CMK (cell line): ENCODE measurements at regions not wholly inside any gene's neighbourhood (a gene's known extent, or its start where the extent isn't known, plus 50 kb on each side); places are given as distances from the start of the nearest gene placed in this dataset.
"Not testable (repeated sequence)": the region's sequence is repeated elsewhere in the genome, so short reads cannot be mapped to it uniquely, and the experiment has no call there.

Experiments used
- DNase-seq: peaks from one replicate; pipeline ENCODE4 v3.0.0-alpha.2; 2010; ENCODE audit warnings: low read depth

GRCh38 chr13:24563087-24563486 is 50.5 kb upstream of the PARP4 start:
- DNase-seq: no peak

- not testable (repeated sequence) for DNase-seq
Observed at GRCh38 chr13:24563971-24564370, 51.4 kb upstream of the PARP4 start.

- DNase-seq: no peak
Observed at GRCh38 chr13:24564881-24565280, 52.3 kb upstream of the PARP4 start.

- DNase-seq: not testable (repeated sequence)
Observed at GRCh38 chr13:24567593-24567992, 55.0 kb upstream of the PARP4 start.

GRCh38 chr13:24574847-24575246 is 62.3 kb upstream of the PARP4 start:
- DNase-seq: no peak

GRCh38 chr13:24580315-24580714 is 67.7 kb upstream of the PARP4 start:
- DNase-seq: not testable (repeated sequence)

- not testable (repeated sequence) for DNase-seq
Observed at GRCh38 chr13:24581578-24581977, 69.0 kb upstream of the PARP4 start.

GRCh38 chr13:24591697-24592096 is 79.1 kb upstream of the PARP4 start:
- DNase-seq: not testable (repeated sequence)

- not testable (repeated sequence) for DNase-seq
Observed at GRCh38 chr13:24597906-24598670, 82.1 kb upstream of the ATP12A start.

GRCh38 chr13:24599019-24599791 is 81.0 kb upstream of the ATP12A start:
- not testable (repeated sequence) for DNase-seq

GRCh38 chr13:24605923-24606372 is 74.3 kb upstream of the ATP12A start:
- DNase-seq: no peak

GRCh38 chr13:24606486-24607170 is 73.6 kb upstream of the ATP12A start:
- DNase-seq: no peak

- DNase-seq: no peak
Observed at GRCh38 chr13:24610956-24611355, 69.3 kb upstream of the ATP12A start.

- DNase-seq: no peak
Observed at GRCh38 chr13:24612726-24613125, 67.5 kb upstream of the ATP12A start.

- no peak for DNase-seq
Observed at GRCh38 chr13:24613128-24613527, 67.1 kb upstream of the ATP12A start.

- no peak for DNase-seq
Observed at GRCh38 chr13:24613755-24614154, 66.5 kb upstream of the ATP12A start.

- no peak for DNase-seq
Observed at GRCh38 chr13:24614306-24615080, 65.7 kb upstream of the ATP12A start.

GRCh38 chr13:24615114-24615513 is 65.1 kb upstream of the ATP12A start:
- no peak for DNase-seq

- DNase-seq: no peak
Observed at GRCh38 chr13:24615911-24616472, 64.2 kb upstream of the ATP12A start.

- no peak for DNase-seq
Observed at GRCh38 chr13:24616514-24616913, 63.7 kb upstream of the ATP12A start.

- no peak for DNase-seq
Observed at GRCh38 chr13:24617256-24618010, 62.8 kb upstream of the ATP12A start.
